Activated naive CD4-positive, alpha-beta T cell treated with anti-CD3 and anti-CD28 coated beads, Interleukin-2, amount 50 U/mL, for 72 hours (primary cell): ENCODE measurements at regions not wholly inside any gene's neighbourhood (a gene's known extent, or its start where the extent isn't known, plus 50 kb on each side); places are given as distances from the start of the nearest gene placed in this dataset.
"Not testable (repeated sequence)": the region's sequence is repeated elsewhere in the genome, so short reads cannot be mapped to it uniquely, and the experiment has no call there.

Experiments
- ATAC-seq, 2 donors: fragments of 150-1000 bp; cut with Tn5 transposase; 2 replicates each; pipeline ENCODE4 v1.10.0; 2021; ENCODE audit warnings: mild to moderate bottlenecking in 2 of 2, moderate library complexity in 2 of 2
- DNase-seq, 2 donors: peaks; one replicate each; pipeline ENCODE4 v3.0.0; 2021 to 2022; ENCODE audit warnings: low spot score in 2 of 2
- H3K27ac Mint-ChIP-seq, 2 donors: one replicate each; pipeline ENCODE4 v1.8.0; 2022; ENCODE audit warnings: mild to moderate bottlenecking in 2 of 2, mixed read lengths in 2 of 2
- H3K36me3 Mint-ChIP-seq, 2 donors: one replicate each; pipeline ENCODE4 v1.8.0; 2022; ENCODE audit warnings: mixed read lengths in 2 of 2
- H3K9me3 Mint-ChIP-seq, 2 donors: one replicate each; pipeline ENCODE4 v1.8.0; 2022; ENCODE audit warnings: mixed read lengths in 2 of 2

DNA sequence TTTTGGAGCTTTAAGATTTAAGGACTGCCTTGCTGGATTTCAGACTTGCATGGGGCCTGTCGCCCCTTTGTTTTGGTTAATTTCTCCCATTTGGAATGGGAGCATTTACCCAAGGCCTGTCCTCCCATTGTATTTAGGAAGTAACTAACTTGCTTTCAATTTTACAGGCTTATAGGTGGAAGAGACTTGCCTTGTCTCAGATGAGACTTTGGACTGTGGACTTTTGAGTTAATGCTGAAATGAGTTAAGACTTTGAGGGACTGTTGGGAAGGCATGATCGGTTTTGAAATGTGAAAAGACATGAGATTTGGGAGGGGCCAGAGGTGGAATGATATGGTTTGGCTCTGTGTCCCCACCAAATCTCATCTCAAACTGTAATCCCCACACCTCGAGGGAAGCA lies 56.5 kb upstream of the TNFSF10 start:
- Mint-ChIP-seq H3K27ac (peak overlapping the region; percentile 51 to 95), H3K9me3 (peaks cover 18 to 20% of the 10 kb centered on the region in 2 donors), H3K36me3 (peaks cover 35 to 46% of the 10 kb centered on the region in 2 donors)
- not testable (repeated sequence) for ATAC-seq, DNase-seq

DNA sequence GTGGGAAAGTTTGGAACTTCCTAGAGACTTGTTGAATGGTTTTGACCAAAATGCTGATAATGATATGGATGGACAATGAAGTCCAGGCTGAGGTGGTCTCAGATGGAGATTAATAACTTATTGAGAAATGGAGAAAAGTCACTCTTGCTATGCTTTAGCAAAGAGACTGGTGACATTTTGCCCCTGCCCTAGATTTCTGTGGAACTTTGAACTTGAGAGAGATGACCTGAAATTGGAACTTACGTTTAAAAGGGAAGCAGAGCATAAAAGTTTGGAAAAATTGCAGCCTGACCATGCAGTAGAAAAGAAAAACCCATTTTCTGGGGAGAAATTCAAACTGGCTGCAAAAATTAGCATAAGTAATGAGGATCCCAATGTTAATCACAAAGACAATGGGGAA lies 55.5 kb upstream of the TNFSF10 start:
- Mint-ChIP-seq H3K27ac (peak overlapping the region in 1 of 2 donors; percentile 0), H3K36me3 (peaks cover 34 to 41% of the 10 kb centered on the region in 2 donors), H3K9me3 (peaks cover 16 to 23% of the 10 kb centered on the region in 2 donors)
- not testable (repeated sequence) for DNase-seq, ATAC-seq

DNA sequence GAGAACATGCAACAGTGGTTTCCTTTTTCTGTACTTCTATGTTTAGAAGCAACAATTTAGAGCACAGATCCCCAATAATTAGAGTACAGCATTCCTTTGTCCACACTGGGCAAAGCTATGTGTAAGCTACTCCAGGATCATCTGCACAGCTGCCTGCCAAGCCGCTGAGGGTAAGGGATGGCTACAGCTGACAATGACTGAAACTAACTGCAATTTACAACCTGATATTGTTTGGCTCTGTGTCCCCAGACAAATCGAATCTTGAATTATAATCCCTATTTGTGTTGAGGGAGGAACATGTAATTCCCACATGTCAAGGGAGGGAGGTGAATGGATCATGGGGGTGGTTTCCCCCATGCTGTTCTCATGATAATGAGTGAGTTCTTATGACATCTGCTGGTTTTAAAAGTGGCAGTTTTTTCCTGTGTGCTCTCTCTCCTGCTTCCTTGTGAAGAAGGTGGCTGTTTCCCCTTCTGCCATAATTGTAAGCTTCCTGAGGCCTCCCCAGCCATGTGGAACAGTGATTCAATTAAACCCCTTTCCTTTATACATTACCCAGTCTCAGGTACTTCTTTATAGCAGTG lies 54.8 kb upstream of the TNFSF10 start:
- Mint-ChIP-seq H3K27ac (peak overlapping the region in 1 of 2 donors; percentile 0), H3K36me3 (peaks cover 28 to 34% of the 10 kb centered on the region in 2 donors), H3K9me3 (peaks cover 18 to 29% of the 10 kb centered on the region in 2 donors)
- DNase-seq (no peak), ATAC-seq (no peak)

DNA sequence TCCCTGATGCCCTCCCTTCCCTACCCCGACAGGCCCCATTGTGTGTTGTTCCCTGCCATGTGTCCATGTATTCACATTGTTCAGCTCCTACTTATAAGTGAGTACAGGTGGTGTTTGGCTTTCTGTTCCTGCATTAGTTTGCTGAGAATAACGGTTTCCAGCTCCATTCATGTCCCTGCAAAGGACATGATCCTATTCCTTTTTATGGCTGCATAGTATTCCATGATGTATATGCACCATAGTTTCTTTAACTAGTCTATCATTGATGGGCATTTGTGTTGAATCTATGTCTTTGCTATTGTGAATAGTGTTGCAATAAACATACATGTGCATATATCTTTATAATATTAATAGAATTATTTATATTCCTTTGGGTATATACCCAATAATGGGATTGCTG lies 52.1 kb upstream of the TNFSF10 start:
- ATAC-seq: no peak
- DNase-seq: no peak
- peaks cover 27 to 42% of the 10 kb centered on the region in 2 donors for H3K9me3 Mint-ChIP-seq
- no peak overlapping the region for H3K27ac Mint-ChIP-seq
- H3K36me3 Mint-ChIP-seq: peaks cover 24 to 45% of the 10 kb centered on the region in 2 donors

DNA sequence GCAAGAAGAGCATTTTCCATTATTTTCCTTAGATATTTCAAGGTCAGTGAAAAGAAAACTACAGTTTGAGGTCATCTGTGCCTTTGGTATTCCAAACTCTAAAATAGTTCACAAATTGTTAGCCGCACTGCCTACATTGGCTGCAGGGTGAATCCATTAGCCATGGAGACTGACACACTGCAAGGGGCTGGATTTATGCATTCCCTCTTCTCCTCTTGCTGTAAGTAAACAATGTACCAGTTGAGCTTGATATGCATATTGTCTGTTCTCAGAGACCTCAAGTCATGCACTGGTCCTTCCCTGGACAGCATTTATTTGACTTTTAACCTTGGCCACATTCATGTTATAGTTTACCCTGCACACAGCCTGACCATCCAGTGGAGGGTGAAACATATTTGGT lies 50.2 kb upstream of the TNFSF10 start:
- Mint-ChIP-seq H3K36me3 (peaks cover 15 to 47% of the 10 kb centered on the region in 2 donors), H3K27ac (no peak overlapping the region)
- ATAC-seq: no peak

More for the DNA sequence above, 50.2 kb upstream of the TNFSF10 start:
- H3K9me3 Mint-ChIP-seq: peaks cover 33 to 49% of the 10 kb centered on the region in 2 donors
- no peak for DNase-seq
